ENCODE measurements at regions not wholly inside any gene's neighbourhood (a gene's known extent, or its start where the extent isn't known, plus 50 kb on each side); places are given as distances from the start of the nearest gene placed in this dataset.
"Not testable (repeated sequence)": the region's sequence is repeated elsewhere in the genome, so short reads cannot be mapped to it uniquely, and the experiment has no call there.

- DNase-seq (ENCODE audit: low spot score), result no peak
Measured at GRCh38 chr4:178963446-178964045, 1521.3 kb upstream of the AGA start.

GRCh38 chr4:178966644-178967043 is 1524.4 kb upstream of the AGA start:
- no peak for DNase-seq (ENCODE audit: low spot score)

GRCh38 chr4:178970433-178971140 is 1528.3 kb upstream of the AGA start:
- DNase-seq (ENCODE audit: low spot score), result no peak

GRCh38 chr4:178976861-178977260 is 1534.6 kb upstream of the AGA start:
- no peak for DNase-seq (ENCODE audit: low spot score)

GRCh38 chr4:178993306-178993705 is 1551.1 kb upstream of the AGA start:
- DNase-seq (ENCODE audit: low spot score), result no peak

GRCh38 chr4:179001918-179002317 is 1559.7 kb upstream of the AGA start:
- DNase-seq (ENCODE audit: low spot score), result no peak

GRCh38 chr4:179007755-179008154 is 1565.5 kb upstream of the AGA start:
- no peak for DNase-seq (ENCODE audit: low spot score)

- DNase-seq (ENCODE audit: low spot score), result no peak
Measured at GRCh38 chr4:179017581-179017980, 1575.3 kb upstream of the AGA start.

GRCh38 chr4:179027569-179027968 is 1585.3 kb upstream of the AGA start:
- no peak for DNase-seq (ENCODE audit: low spot score)

GRCh38 chr4:179028321-179028720 is 1586.1 kb upstream of the AGA start:
- DNase-seq (ENCODE audit: low spot score), result no peak

GRCh38 chr4:179029683-179030082 is 1587.4 kb upstream of the AGA start:
- no peak for DNase-seq (ENCODE audit: low spot score)

GRCh38 chr4:179040259-179040658 is 1598.0 kb upstream of the AGA start:
- no peak for DNase-seq (ENCODE audit: low spot score)

- DNase-seq (ENCODE audit: low spot score), result no peak
Measured at GRCh38 chr4:179048839-179049453, 1606.7 kb upstream of the AGA start.

- no peak for DNase-seq (ENCODE audit: low spot score)
Measured at GRCh38 chr4:179051206-179051605, 1609.0 kb upstream of the AGA start.

GRCh38 chr4:179059396-179059795 is 1617.2 kb upstream of the AGA start:
- DNase-seq (ENCODE audit: low spot score), result no peak

GRCh38 chr4:179066254-179066653 is 1624.0 kb upstream of the AGA start:
- DNase-seq (ENCODE audit: low spot score), result not testable (repeated sequence)

GRCh38 chr4:179071131-179071530 is 1628.9 kb upstream of the AGA start:
- DNase-seq (ENCODE audit: low spot score), result no peak

- no peak for DNase-seq (ENCODE audit: low spot score)
Measured at GRCh38 chr4:179076865-179077264, 1634.6 kb upstream of the AGA start.

- no peak for DNase-seq (ENCODE audit: low spot score)
Measured at GRCh38 chr4:179095585-179096221, 1653.5 kb upstream of the AGA start.

- no peak for DNase-seq (ENCODE audit: low spot score)
Measured at GRCh38 chr4:179097741-179098140, 1655.5 kb upstream of the AGA start.

GRCh38 chr4:179110356-179110755 is 1668.1 kb upstream of the AGA start:
- no peak for DNase-seq (ENCODE audit: low spot score)

- no peak for DNase-seq (ENCODE audit: low spot score)
Measured at GRCh38 chr4:179110816-179111215, 1668.6 kb upstream of the AGA start.

Data from germinal center (tissue), 1 donor.